NCI-H345 (cell line): ENCODE measurements at regions not wholly inside any gene's neighbourhood (a gene's known extent, or its start where the extent isn't known, plus 50 kb on each side); places are given as distances from the start of the nearest gene placed in this dataset.
A peak's percentile ranks its signal among the peaks of the same experiment; 100 is the strongest.

ENCODE experiments used
- DNase-seq: peaks from one replicate; lab custom pipeline; 2025; lab: John Stamatoyannopoulos, UW

GRCh38 chr4:108527723-108528122, 92.7 kb upstream of the RPL34 start:
- no peak for DNase-seq

- DNase-seq, result no peak
Observed at GRCh38 chr4:108520807-108521206, 99.6 kb upstream of the RPL34 start.

- DNase-seq, result no peak
Observed at GRCh38 chr4:108519911-108520601, 100.3 kb upstream of the RPL34 start.

- DNase-seq, result no peak
Observed at GRCh38 chr4:108519208-108519833, 101.1 kb upstream of the RPL34 start.

GRCh38 chr4:108512615-108513505, 107.5 kb upstream of the RPL34 start:
- DNase-seq, result peak; percentile 42

GRCh38 chr4:108511618-108512017, 108.8 kb upstream of the RPL34 start:
- DNase-seq, result no peak

- DNase-seq, result peak; percentile 14
Observed at GRCh38 chr4:108502356-108502755, 118.0 kb upstream of the RPL34 start.

- no peak for DNase-seq
Observed at GRCh38 chr4:108498925-108499324, 121.5 kb upstream of the RPL34 start.

GRCh38 chr4:108493596-108493931, 126.8 kb upstream of the RPL34 start:
- no peak for DNase-seq

GRCh38 chr4:108492816-108493595, 127.4 kb upstream of the RPL34 start:
- DNase-seq, result no peak

GRCh38 chr4:108488865-108489264, 131.5 kb upstream of the RPL34 start:
- no peak for DNase-seq

- DNase-seq, result no peak
Observed at GRCh38 chr4:108486046-108486445, 134.3 kb upstream of the RPL34 start.

GRCh38 chr4:108484187-108484586, 136.2 kb upstream of the RPL34 start:
- DNase-seq, result no peak

- no peak for DNase-seq
Observed at GRCh38 chr4:108483650-108484049, 136.7 kb upstream of the RPL34 start.

GRCh38 chr4:108483079-108483478, 137.3 kb upstream of the RPL34 start:
- DNase-seq, result no peak

- DNase-seq, result no peak
Observed at GRCh38 chr4:108480881-108481280, 139.5 kb upstream of the RPL34 start.

GRCh38 chr4:108477527-108478108, 142.8 kb upstream of the RPL34 start:
- DNase-seq, result no peak

- DNase-seq, result no peak
Observed at GRCh38 chr4:108473163-108473720, 147.1 kb upstream of the RPL34 start.

GRCh38 chr4:108466936-108467902, 153.2 kb upstream of the RPL34 start:
- DNase-seq, result no peak

- no peak for DNase-seq
Observed at GRCh38 chr4:108465886-108466500, 154.4 kb upstream of the RPL34 start.
